ENCODE measurements at regions not wholly inside any gene's neighbourhood (a gene's known extent, or its start where the extent isn't known, plus 50 kb on each side); places are given as distances from the start of the nearest gene placed in this dataset.

- TF ChIP-seq CTCF (IDR thresholded peaks at IDR 0.05) = no peak
- Mint-ChIP-seq H3K4me1 (ENCODE audit: unreplicated experiment) (no peaks in the 10 kb centered on the region), H3K27me3 (ENCODE audit: unreplicated experiment) (peaks cover 28% of the 10 kb centered on the region), H3K27ac (ENCODE audit: unreplicated experiment) (no peak overlapping the region), H3K36me3 (ENCODE audit: unreplicated experiment) (no peaks in the 10 kb centered on the region), H3K9me3 (ENCODE audit: unreplicated experiment) (peaks cover 16% of the 10 kb centered on the region), H3K4me3 (ENCODE audit: unreplicated experiment) (no peak overlapping the region)
- no peak for DNase-seq (ENCODE audit: extremely low spot score, unreplicated experiment)
Observed at GRCh38 chr5:176711883-176712282, 64.6 kb downstream of the TSPAN17 start.

- no peak for DNase-seq (ENCODE audit: extremely low spot score, unreplicated experiment)
- Mint-ChIP-seq H3K4me3 (ENCODE audit: unreplicated experiment) (no peak overlapping the region), H3K27ac (ENCODE audit: unreplicated experiment) (no peak overlapping the region), H3K27me3 (ENCODE audit: unreplicated experiment) (peaks cover 30% of the 10 kb centered on the region), H3K9me3 (ENCODE audit: unreplicated experiment) (peaks cover 16% of the 10 kb centered on the region), H3K4me1 (ENCODE audit: unreplicated experiment) (no peaks in the 10 kb centered on the region), H3K36me3 (ENCODE audit: unreplicated experiment) (no peaks in the 10 kb centered on the region)
- TF ChIP-seq CTCF (IDR thresholded peaks at IDR 0.05) = no peak
Observed at GRCh38 chr5:176712546-176713304, 65.4 kb downstream of the TSPAN17 start.

- Mint-ChIP-seq H3K9me3 (ENCODE audit: unreplicated experiment) (peaks cover 16% of the 10 kb centered on the region), H3K27ac (ENCODE audit: unreplicated experiment) (no peak overlapping the region), H3K36me3 (ENCODE audit: unreplicated experiment) (no peaks in the 10 kb centered on the region), H3K4me3 (ENCODE audit: unreplicated experiment) (no peak overlapping the region), H3K4me1 (ENCODE audit: unreplicated experiment) (no peaks in the 10 kb centered on the region), H3K27me3 (ENCODE audit: unreplicated experiment) (peaks cover 30% of the 10 kb centered on the region)
- DNase-seq (ENCODE audit: extremely low spot score, unreplicated experiment) = no peak
- TF ChIP-seq CTCF (IDR thresholded peaks at IDR 0.05) = no peak
Observed at GRCh38 chr5:176713409-176713808, 66.1 kb downstream of the TSPAN17 start.

GRCh38 chr5:176714067-176714466, 66.8 kb downstream of the TSPAN17 start:
- H3K36me3 Mint-ChIP-seq (ENCODE audit: unreplicated experiment) = no peaks in the 10 kb centered on the region
- H3K4me3 Mint-ChIP-seq (ENCODE audit: unreplicated experiment) = no peak overlapping the region
- no peak for TF ChIP-seq CTCF (IDR thresholded peaks at IDR 0.05)
- no peaks in the 10 kb centered on the region for H3K4me1 Mint-ChIP-seq (ENCODE audit: unreplicated experiment)
- H3K27ac Mint-ChIP-seq (ENCODE audit: unreplicated experiment) = no peak overlapping the region
- peaks cover 16% of the 10 kb centered on the region for H3K9me3 Mint-ChIP-seq (ENCODE audit: unreplicated experiment)
- no peak for DNase-seq (ENCODE audit: extremely low spot score, unreplicated experiment)
- H3K27me3 Mint-ChIP-seq (ENCODE audit: unreplicated experiment) = peaks cover 26% of the 10 kb centered on the region

GRCh38 chr5:176716320-176716719, 69.0 kb downstream of the TSPAN17 start:
- no peak for TF ChIP-seq CTCF (IDR thresholded peaks at IDR 0.05)
- Mint-ChIP-seq H3K4me1 (ENCODE audit: unreplicated experiment) (no peaks in the 10 kb centered on the region), H3K4me3 (ENCODE audit: unreplicated experiment) (no peak overlapping the region), H3K27me3 (ENCODE audit: unreplicated experiment) (peaks cover 31% of the 10 kb centered on the region), H3K9me3 (ENCODE audit: unreplicated experiment) (peaks cover 16% of the 10 kb centered on the region), H3K36me3 (ENCODE audit: unreplicated experiment) (no peaks in the 10 kb centered on the region), H3K27ac (ENCODE audit: unreplicated experiment) (no peak overlapping the region)
- no peak for DNase-seq (ENCODE audit: extremely low spot score, unreplicated experiment)

Measured in osteocyte (in vitro differentiated cells).